IMR-90 (cell line): ENCODE measurements at regions not wholly inside any gene's neighbourhood (a gene's known extent, or its start where the extent isn't known, plus 50 kb on each side); places are given as distances from the start of the nearest gene placed in this dataset.
A peak's percentile ranks its signal among the peaks of the same experiment; 100 is the strongest.

ENCODE experiments used
- ATAC-seq: fragments of 200-7000 bp; cut with Tn5 transposase; 2 replicates; pipeline ENCODE4 v1.9.1; 2020; ENCODE audit warnings: low read depth, mild to moderate bottlenecking, moderate library complexity
- BruUV-seq: library from RNA; stranded (reverse); fragments of 400-500 nt; replicated peaks from 2 replicates; lab custom pipeline; 2021; lab: Mats Ljungman, UMichigan
- CTCF ChIA-PET: fragments of 300-600 bp; formaldehyde crosslinking; extraction: SDS; loops from one replicate; lab custom pipeline; 2021; ENCODE audit warnings: antibody characterized with exemption; lab: Yijun Ruan, JAX
- POLR2A ChIA-PET: fragments of 300-600 bp; sonication (Branson Sonifier 250); formaldehyde crosslinking; loops from one replicate; lab custom pipeline; 2022; ENCODE audit warnings: antibody characterized with exemption; ENCODE audit not compliant: unreplicated experiment; lab: Charles Lee
- DNase-seq: peaks from one replicate; pipeline ENCODE4 v3.0.0; 2013
- H2AFZ ChIP-seq: replicated peaks from 2 replicates; pipeline ENCODE3; 2013; ENCODE audit warnings: low read length, mild to moderate bottlenecking; ENCODE audit not compliant: poor library complexity
- H2AK5ac ChIP-seq: 2 replicates; pipeline ENCODE4 v1.6.1; 2013; ENCODE audit warnings: low read depth, low read length, inconsistent platforms
- H2AK9ac ChIP-seq: replicated peaks from 2 replicates; pipeline ENCODE3; 2013; ENCODE audit warnings: mild to moderate bottlenecking, low read depth, low read length, moderate library complexity; ENCODE audit not compliant: poor library complexity
- H2BK120ac ChIP-seq: 2 replicates; pipeline ENCODE4 v1.6.1; 2013; ENCODE audit warnings: low read depth, low read length, inconsistent platforms
- H2BK15ac ChIP-seq: 3 replicates; pipeline ENCODE4 v1.6.1; 2013; ENCODE audit warnings: low read depth, low read length, inconsistent platforms
- H2BK20ac ChIP-seq: 2 replicates; pipeline ENCODE4 v1.6.1; 2013; ENCODE audit warnings: low read depth, mild to moderate bottlenecking, inconsistent platforms, low read length, moderate library complexity
- H2BK5ac ChIP-seq: 2 replicates; pipeline ENCODE4 v1.6.1; 2013; ENCODE audit warnings: mild to moderate bottlenecking, low read depth, low read length, inconsistent platforms; ENCODE audit not compliant: poor library complexity, severe bottlenecking
- H3K14ac ChIP-seq: replicated peaks from 2 replicates; pipeline ENCODE4 v1.6.1; 2013; ENCODE audit warnings: low read depth, low read length, inconsistent platforms
- H3K18ac ChIP-seq: 2 replicates; pipeline ENCODE4 v1.6.1; 2013; ENCODE audit warnings: low read depth, low read length, control low read depth
- H3K23ac ChIP-seq: 2 replicates; pipeline ENCODE4 v1.6.1; 2013; ENCODE audit warnings: low read depth, low read length, inconsistent platforms
- H3K27ac ChIP-seq: 2 replicates; pipeline ENCODE4 v1.5.1; 2013; ENCODE audit warnings: mild to moderate bottlenecking, control low read depth, low read length; ENCODE audit not compliant: insufficient read depth
- H3K27me3 ChIP-seq: 2 replicates; pipeline ENCODE4 v1.6.1; 2013; ENCODE audit warnings: low read length; ENCODE audit not compliant: control insufficient read depth, insufficient read depth
- H3K36me3 ChIP-seq: 2 replicates; pipeline ENCODE4 v1.6.1; 2013; ENCODE audit warnings: low read length, mixed read lengths; ENCODE audit not compliant: control insufficient read depth, insufficient read depth
- H3K4ac ChIP-seq: 2 replicates; pipeline ENCODE4 v1.6.1; 2013; ENCODE audit warnings: low read depth, low read length, inconsistent platforms
- H3K4me1 ChIP-seq: 2 replicates; pipeline ENCODE4 v1.6.1; 2013; ENCODE audit warnings: low read length, mixed read lengths; ENCODE audit not compliant: control insufficient read depth, insufficient read depth
- H3K4me2 ChIP-seq: 2 replicates; pipeline ENCODE4 v1.6.1; 2013; ENCODE audit warnings: low read depth, mild to moderate bottlenecking, control low read depth, low read length, moderate library complexity
- H3K4me3 ChIP-seq: 2 replicates; pipeline ENCODE4 v1.5.1; 2013; ENCODE audit warnings: low read depth, mild to moderate bottlenecking, control low read depth, low read length, moderate library complexity; ENCODE audit not compliant: insufficient read depth
- H3K56ac ChIP-seq: 2 replicates; pipeline ENCODE4 v1.6.1; 2013; ENCODE audit warnings: low read length, inconsistent platforms; ENCODE audit not compliant: insufficient read depth; ENCODE audit errors: extremely low read depth
- H3K79me1 ChIP-seq, 2 experiments: 2 replicates each; pipeline ENCODE4 v1.6.1; 2013; ENCODE audit warnings: low read length in 2 of 2, inconsistent platforms in 1 of 2, low read depth in 1 of 2
- H3K9ac ChIP-seq: 2 replicates; pipeline ENCODE4 v1.6.1; 2013; ENCODE audit warnings: low read depth, low read length, control low read depth
- H3K9me1 ChIP-seq: 2 replicates; pipeline ENCODE4 v1.6.1; 2013; ENCODE audit warnings: low read length, inconsistent platforms; ENCODE audit not compliant: insufficient read depth
- H3K9me3 ChIP-seq: 2 replicates; pipeline ENCODE4 v1.6.1; 2013; ENCODE audit warnings: low read length; ENCODE audit not compliant: control insufficient read depth, insufficient read depth
- H4K20me1 ChIP-seq: 2 replicates; pipeline ENCODE4 v1.6.1; 2013; ENCODE audit warnings: low read length, inconsistent platforms; ENCODE audit not compliant: insufficient read depth
- H4K5ac ChIP-seq: 2 replicates; pipeline ENCODE4 v1.6.1; 2013; ENCODE audit warnings: mild to moderate bottlenecking, low read depth, low read length, control low read depth
- H4K8ac ChIP-seq, 2 experiments: 2 replicates each; pipeline ENCODE4 v1.6.1; 2013; ENCODE audit warnings: low read depth in 2 of 2, low read length in 2 of 2, control low read depth in 1 of 2, inconsistent platforms in 1 of 2
- H4K91ac ChIP-seq: 2 replicates; pipeline ENCODE4 v1.6.1; 2013; ENCODE audit warnings: low read depth, low read length, inconsistent platforms; ENCODE audit not compliant: insufficient read depth
- BHLHE40 ChIP-seq: fragments of 150-350 bp; IDR thresholded peaks from 2 replicates; pipeline ENCODE4 v1.6.1; 2016; ENCODE audit warnings: mild to moderate bottlenecking, low read depth, low read length
- CEBPB ChIP-seq: IDR thresholded peaks from 2 replicates; pipeline ENCODE4 v1.6.1; 2012; ENCODE audit warnings: low read depth, low read length, improper control_type of control experiment
- MXI1 ChIP-seq: IDR thresholded peaks from 2 replicates; pipeline ENCODE4 v1.6.1; 2012; ENCODE audit warnings: low read depth, mild to moderate bottlenecking, low read length, moderate library complexity, borderline replicate concordance
- WGBS, 2 experiments: methylation state at CpG; one replicate each; pipeline versions ENCODE4 v1.1.5 to v1.1.7; 2013; ENCODE audit warnings: missing lambda C conversion rate in 2 of 2; ENCODE audit not compliant: insufficient read length in 1 of 2; ENCODE audit errors: extremely low coverage in 2 of 2; 5-methylcytosine and 5-hydroxymethylcytosine counted together
- dilution Hi-C: fragments of 300-500 bp; cut with HindIII; formaldehyde crosslinking; loops from one replicate; pipeline ENCODE4 v1.14.3; 2018; ENCODE audit warnings: low sequenced_read_pairs; ENCODE audit not compliant: unreplicated experiment
- in situ Hi-C: fragments of 300-500 bp; cut with MboI; formaldehyde crosslinking; loops from 3 replicates; pipeline ENCODE4 v1.14.3; 2019; ENCODE audit warnings: low sequenced_read_pairs, inconsistent platforms, mixed read lengths
- intact Hi-C: fragments of 100-400 bp; cut with micrococcal nuclease; formaldehyde crosslinking; loops from 2 replicates; pipeline ENCODE4 v1.10.0; 2022

DNA sequence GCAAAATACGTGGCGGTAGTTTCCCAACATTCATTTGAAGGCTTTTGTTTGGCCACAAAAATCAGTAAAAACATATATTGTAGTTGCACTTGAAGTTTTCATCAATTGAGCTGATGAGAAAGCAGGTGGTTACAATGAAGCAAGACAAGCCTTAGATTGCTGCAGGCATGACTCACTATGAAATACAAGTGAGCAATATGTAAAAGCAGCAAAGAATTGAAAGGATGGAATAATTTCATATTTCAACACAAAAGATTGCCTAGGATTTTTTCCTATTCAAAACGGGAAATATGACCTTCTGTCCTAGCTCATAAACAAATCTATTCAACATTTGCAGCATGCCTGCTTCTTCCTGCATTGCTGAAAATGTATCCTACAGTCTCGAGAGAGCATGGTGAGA is 190.9 kb upstream of the BANK1 start:
- H3K14ac ChIP-seq = no peak overlapping the region
- intact Hi-C loops (loop anchor here (5.0 kb wide), 1 partner anchor 252 kb away; the partner anchor contains the start of gene PPP3CA), in situ Hi-C loops (no loop called here), dilution Hi-C loops (no loop called here)
- no peaks in the 10 kb centered on the region for H3K36me3 ChIP-seq
- no peaks in the 10 kb centered on the region for H3K79me1 ChIP-seq
- no peak overlapping the region for H4K8ac ChIP-seq
- whole genome bisulfite sequencing, 2 experiments = no CpG with 5 or more reads among the region's 4 CpGs
- BruUV-seq = no TSS peak
- H2AFZ ChIP-seq = no peak overlapping the region
- no peaks in the 10 kb centered on the region for H3K9me3 ChIP-seq
- H2AK9ac ChIP-seq = no peak overlapping the region
- ChIA-PET CTCF (no interaction called here), POLR2A (no interaction called here)
- no peak overlapping the region for H3K4me2 ChIP-seq
- no peak for ATAC-seq
- H2BK20ac ChIP-seq = no peak overlapping the region
- H3K4me1 ChIP-seq = no peaks in the 10 kb centered on the region
- DNase-seq = peak; percentile 56
- H3K56ac ChIP-seq = no peak overlapping the region
- no peak overlapping the region for H4K5ac ChIP-seq
- H4K20me1 ChIP-seq = no peaks in the 10 kb centered on the region
- H3K9ac ChIP-seq = no peak overlapping the region
- no peak overlapping the region for H2BK15ac ChIP-seq
- H3K18ac ChIP-seq = no peak overlapping the region
- H3K4me3 ChIP-seq = no peak overlapping the region
- no peaks in the 10 kb centered on the region for H3K9me1 ChIP-seq
- H2BK5ac ChIP-seq = no peak overlapping the region
- no peaks in the 10 kb centered on the region for H3K27me3 ChIP-seq
- no peak overlapping the region for H4K91ac ChIP-seq
- H3K4ac ChIP-seq = no peak overlapping the region
- TF ChIP-seq MXI1 (no peak), CEBPB (peak; percentile 85), BHLHE40 (no peak)
- H3K27ac ChIP-seq = no peak overlapping the region
- no peak overlapping the region for H2AK5ac ChIP-seq
- H2BK120ac ChIP-seq = no peak overlapping the region
- no peak overlapping the region for H3K23ac ChIP-seq
